AG10803 (cell line): ENCODE measurements at regions not wholly inside any gene's neighbourhood (a gene's known extent, or its start where the extent isn't known, plus 50 kb on each side); places are given as distances from the start of the nearest gene placed in this dataset.
"Not testable (repeated sequence)": the region's sequence is repeated elsewhere in the genome, so short reads cannot be mapped to it uniquely, and the experiment has no call there.

ENCODE experiments used
- DNase-seq: peaks from one replicate; pipeline ENCODE4 v3.0.0; 2010; ENCODE audit warnings: low read depth
- H3K4me3 ChIP-seq: 2 replicates; pipeline ENCODE4 v1.5.1; 2011; ENCODE audit warnings: mild to moderate bottlenecking, low read length, control low read depth
- TF ChIP-seq, protein P1 (sequence below): conservative IDR thresholded peaks from 2 replicates; pipeline ENCODE4 v1.5.1; 2011; ENCODE audit warnings: mild to moderate bottlenecking, low read length, control low read depth, inconsistent platforms

DNA sequence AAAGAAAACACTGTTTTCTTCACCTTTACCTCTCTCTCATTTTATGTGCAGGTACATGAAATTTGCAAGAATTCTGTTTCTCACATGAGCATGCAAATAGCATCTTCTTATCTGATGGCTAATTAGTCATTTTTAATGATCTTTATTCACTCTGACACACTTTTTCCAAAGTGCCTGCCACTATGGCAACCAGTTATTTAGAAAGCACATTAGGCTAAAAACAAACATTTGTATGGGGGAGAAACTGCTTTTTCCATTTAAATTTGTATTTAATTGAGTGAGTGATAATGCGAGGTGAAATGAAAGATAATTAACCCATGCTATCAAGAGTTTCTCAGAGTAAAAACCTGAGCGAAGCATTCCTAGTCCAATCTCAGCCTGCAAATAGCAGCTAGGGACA, 365.0 kb downstream of the MAT2B start:
- no peak overlapping the region for H3K4me3 ChIP-seq

DNA sequence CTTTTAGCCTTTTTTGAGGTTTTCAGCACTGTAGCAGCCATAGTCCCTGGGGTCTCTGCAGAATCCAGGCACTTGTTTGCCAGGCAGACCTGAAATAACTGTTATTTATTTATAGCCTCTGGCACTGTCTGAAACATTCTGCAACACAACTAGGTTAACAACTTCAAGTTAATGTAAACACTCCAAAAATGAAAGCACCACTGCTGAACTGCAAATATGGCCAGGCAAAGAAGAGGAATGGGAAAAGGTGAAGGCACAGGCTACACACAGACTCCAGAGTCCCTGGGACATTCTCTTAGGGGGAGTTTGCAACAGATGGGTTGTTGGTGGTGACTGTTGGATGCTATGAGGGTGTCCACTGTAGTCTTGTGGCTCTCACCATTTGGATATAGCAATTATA, 369.0 kb downstream of the MAT2B start:
- TF ChIP-seq, protein P1, sequence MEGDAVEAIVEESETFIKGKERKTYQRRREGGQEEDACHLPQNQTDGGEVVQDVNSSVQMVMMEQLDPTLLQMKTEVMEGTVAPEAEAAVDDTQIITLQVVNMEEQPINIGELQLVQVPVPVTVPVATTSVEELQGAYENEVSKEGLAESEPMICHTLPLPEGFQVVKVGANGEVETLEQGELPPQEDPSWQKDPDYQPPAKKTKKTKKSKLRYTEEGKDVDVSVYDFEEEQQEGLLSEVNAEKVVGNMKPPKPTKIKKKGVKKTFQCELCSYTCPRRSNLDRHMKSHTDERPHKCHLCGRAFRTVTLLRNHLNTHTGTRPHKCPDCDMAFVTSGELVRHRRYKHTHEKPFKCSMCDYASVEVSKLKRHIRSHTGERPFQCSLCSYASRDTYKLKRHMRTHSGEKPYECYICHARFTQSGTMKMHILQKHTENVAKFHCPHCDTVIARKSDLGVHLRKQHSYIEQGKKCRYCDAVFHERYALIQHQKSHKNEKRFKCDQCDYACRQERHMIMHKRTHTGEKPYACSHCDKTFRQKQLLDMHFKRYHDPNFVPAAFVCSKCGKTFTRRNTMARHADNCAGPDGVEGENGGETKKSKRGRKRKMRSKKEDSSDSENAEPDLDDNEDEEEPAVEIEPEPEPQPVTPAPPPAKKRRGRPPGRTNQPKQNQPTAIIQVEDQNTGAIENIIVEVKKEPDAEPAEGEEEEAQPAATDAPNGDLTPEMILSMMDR = no peak
- no peak overlapping the region for H3K4me3 ChIP-seq
- no peak for DNase-seq

More for the DNA sequence above, 365.0 kb downstream of the MAT2B start:
- no peak for DNase-seq
- TF ChIP-seq, protein P1 = no peak

DNA sequence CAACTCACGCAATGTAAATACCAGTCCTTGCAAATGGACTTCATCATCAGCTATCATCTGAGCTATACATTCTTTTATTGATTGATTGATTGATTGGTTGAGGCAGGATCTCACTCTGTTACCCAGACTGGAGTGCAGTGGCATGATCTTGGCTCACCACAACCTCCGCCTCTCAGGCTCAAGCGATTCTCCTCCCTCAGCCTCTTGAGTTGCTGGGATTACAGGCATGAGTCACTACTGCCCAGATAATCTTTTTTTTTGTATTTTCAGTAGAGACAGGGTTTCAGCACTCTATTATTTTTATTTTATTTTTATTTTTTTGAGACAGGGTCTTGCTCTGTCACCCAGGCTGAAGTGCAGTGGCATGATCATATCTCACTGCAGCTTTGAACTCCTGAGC, 369.5 kb downstream of the MAT2B start:
- DNase-seq = not testable (repeated sequence)

DNA sequence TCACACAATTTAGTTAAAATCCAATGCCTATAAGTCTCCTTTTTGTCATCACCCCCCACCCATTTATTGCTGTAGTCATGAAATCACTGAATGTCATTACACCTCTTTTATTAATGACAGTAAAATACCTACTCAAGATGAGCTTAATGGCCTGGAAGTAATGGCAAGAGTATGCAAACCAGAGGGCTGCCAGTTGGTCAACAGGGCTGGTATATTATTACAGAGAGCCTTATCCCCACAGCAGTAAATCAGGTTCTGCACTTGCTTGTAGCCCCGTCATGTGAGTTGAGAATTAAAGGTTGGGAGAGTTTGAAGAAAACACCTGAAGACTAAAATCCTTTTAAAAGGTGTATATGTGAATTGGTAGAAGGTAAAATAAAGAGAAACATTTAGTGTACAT, 372.4 kb downstream of the MAT2B start:
- TF ChIP-seq, protein P1 = no peak
- no peak for DNase-seq
- H3K4me3 ChIP-seq = no peak overlapping the region

More for the DNA sequence above, 369.5 kb downstream of the MAT2B start:
- not testable (repeated sequence) for H3K4me3 ChIP-seq

DNA sequence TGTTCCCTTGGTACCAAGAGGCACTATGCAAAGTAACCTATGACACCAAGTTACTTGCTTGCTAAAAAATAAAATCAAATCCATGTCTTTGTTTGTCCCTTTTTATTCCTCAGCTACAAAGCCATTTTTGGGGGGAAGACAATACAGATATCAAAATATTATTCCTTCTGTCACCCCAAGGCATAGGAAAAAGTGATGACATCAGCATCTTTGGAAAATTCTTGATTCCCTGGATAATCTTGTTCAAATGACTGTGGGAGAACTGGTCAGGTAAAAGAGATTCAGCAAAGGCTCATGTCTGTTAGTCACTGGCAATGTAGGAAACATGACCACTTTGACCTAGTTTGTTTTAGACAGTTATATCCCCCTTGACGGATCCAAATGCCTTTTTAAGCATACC, 373.1 kb downstream of the MAT2B start:
- DNase-seq = no peak
- TF ChIP-seq, protein P1 = no peak
- no peak overlapping the region for H3K4me3 ChIP-seq

DNA sequence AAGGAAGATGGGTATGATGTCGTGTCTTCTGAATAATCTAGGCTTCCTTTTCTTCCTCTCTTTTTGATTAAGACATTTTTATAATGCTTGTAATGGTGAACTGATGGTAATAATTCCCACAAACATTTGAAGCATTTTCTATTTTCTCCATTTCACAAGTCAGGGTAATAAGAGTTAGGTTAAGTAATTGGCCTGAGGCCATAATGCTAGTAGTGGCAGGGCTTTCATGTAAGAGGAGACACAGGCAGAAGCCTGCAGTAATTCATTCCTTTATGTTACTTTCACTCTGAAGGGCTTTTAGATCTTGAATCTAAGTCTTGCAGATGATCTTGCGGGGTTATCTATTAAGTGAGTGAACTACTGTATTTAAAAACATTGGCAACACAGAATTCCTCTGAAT, 374.9 kb downstream of the MAT2B start:
- DNase-seq = peak; percentile 70
- H3K4me3 ChIP-seq = no peak overlapping the region
- TF ChIP-seq, protein P1 = no peak

DNA sequence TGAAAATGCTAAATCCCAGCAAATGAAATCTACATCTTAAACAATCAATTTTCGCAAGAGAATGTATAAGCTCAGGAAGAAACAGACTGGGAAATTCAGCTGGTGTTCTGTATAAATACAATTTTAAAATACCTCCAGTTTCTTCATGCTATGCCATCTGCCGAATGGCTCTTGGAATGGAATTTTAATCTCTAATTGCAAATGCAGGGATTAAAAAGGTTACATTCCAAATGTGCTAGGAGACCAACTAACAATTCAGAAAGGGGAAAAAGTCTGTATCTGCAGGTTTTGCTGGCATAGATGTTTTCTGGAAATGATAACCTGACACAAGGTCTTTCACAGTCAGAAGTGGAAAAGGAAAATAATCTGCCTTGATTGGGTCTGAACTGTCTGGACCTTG, 379.7 kb downstream of the MAT2B start:
- no peak overlapping the region for H3K4me3 ChIP-seq
- TF ChIP-seq, protein P1 = no peak
- no peak for DNase-seq

DNA sequence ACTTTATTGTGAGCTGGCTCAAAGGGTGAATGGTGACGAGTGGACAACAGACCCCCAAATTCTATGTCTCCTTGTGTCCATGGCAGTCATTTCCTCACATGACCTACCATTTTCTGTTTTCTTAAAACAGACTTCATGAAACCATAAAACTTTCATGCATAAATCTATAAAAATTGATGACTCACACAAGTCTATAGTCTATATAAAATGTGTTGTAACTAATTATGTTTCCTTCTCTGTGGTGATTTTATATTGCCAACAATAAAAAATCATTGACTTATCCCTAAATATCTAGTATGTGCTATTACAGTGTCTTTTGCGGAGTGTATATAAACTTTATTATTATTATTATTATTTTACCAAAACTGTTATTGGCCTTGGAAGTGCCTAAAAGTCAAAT, 382.4 kb downstream of the MAT2B start:
- TF ChIP-seq, protein P1 = no peak
- no peak overlapping the region for H3K4me3 ChIP-seq
- no peak for DNase-seq
